ENCODE measurements at regions not wholly inside any gene's neighbourhood (a gene's known extent, or its start where the extent isn't known, plus 50 kb on each side); places are given as distances from the start of the nearest gene placed in this dataset.

GRCh38 chr1:3998086-3998485 lies 98.0 kb upstream of the C1orf174 start:
- TF ChIP-seq CTCF (IDR thresholded peaks at IDR 0.05; ENCODE audit: low read depth, low read length) = no peak
- no peak for TF ChIP-seq EZH2phosphoT487 (IDR thresholded peaks at IDR 0.05; ENCODE audit: low read depth)
